B cell (primary cell): ENCODE measurements at regions not wholly inside any gene's neighbourhood (a gene's known extent, or its start where the extent isn't known, plus 50 kb on each side); places are given as distances from the start of the nearest gene placed in this dataset.

ENCODE experiments used
- EZH2 ChIP-seq: IDR thresholded peaks from 2 replicates; pipeline ENCODE4 v1.6.1; 2012; ENCODE audit warnings: borderline replicate concordance, low read depth, mild to moderate bottlenecking, moderate library complexity, low read length; ENCODE audit not compliant: insufficient read depth, poor library complexity, severe bottlenecking
- TF ChIP-seq, protein P1 (sequence below): fragments of 200-600 bp; IDR thresholded peaks from one replicate; pipeline ENCODE4 v1.8.0; 2022; ENCODE audit warnings: antibody characterized with exemption, mild to moderate bottlenecking

DNA sequence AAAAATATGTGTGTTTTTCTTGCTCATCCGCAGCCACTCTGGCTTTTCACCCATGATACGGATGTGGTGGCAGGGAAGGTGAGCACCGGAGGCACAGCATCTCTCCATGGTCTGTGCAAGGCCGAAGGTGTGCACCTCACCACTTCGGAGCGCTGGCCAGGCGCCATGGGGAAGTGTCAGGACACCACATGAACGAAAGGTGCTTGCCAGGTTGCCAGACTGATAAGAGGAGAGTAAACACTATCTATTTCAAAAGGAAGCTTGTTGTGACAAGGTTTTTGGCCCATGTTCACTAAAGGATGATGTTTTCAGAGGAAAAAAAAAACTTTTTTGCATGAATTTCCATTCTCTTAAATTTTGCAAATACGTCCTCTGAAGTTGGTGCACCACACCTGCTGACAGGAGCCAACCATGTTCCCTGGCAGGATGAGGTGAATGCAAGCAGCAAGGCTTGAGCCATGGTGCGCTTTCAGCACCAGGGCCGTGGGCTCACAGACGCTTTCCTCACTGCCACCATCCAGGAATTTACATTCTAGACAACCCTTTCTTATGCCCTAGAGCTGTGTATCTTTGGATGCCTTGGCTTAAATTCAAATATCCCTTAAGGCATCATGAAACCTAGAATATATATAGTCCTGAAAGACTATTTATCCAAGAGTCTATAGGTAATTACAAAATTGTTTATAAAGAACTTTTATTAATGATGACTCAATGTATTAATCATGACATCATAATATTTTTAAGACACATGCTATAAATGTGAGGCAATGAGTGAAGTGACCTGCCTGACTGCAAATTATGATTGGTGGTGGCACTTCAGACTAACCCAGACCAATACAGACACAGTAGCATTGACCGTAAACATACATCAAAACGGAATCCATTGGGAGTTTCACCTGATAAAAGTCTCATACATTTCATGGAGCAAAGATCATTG is 234.5 kb downstream of the TFAP2A start:
- TF ChIP-seq, protein P1, sequence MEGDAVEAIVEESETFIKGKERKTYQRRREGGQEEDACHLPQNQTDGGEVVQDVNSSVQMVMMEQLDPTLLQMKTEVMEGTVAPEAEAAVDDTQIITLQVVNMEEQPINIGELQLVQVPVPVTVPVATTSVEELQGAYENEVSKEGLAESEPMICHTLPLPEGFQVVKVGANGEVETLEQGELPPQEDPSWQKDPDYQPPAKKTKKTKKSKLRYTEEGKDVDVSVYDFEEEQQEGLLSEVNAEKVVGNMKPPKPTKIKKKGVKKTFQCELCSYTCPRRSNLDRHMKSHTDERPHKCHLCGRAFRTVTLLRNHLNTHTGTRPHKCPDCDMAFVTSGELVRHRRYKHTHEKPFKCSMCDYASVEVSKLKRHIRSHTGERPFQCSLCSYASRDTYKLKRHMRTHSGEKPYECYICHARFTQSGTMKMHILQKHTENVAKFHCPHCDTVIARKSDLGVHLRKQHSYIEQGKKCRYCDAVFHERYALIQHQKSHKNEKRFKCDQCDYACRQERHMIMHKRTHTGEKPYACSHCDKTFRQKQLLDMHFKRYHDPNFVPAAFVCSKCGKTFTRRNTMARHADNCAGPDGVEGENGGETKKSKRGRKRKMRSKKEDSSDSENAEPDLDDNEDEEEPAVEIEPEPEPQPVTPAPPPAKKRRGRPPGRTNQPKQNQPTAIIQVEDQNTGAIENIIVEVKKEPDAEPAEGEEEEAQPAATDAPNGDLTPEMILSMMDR: no peak
- TF ChIP-seq EZH2: no peak
